HG03039 (cell line): ENCODE measurements at regions not wholly inside any gene's neighbourhood (a gene's known extent, or its start where the extent isn't known, plus 50 kb on each side); places are given as distances from the start of the nearest gene placed in this dataset.

Experiments used
- ATAC-seq: cut with Tn5 transposase; IDR thresholded peaks from one replicate; pipeline ENCODE4 v1.9.1; 2021; ENCODE audit warnings: mild to moderate bottlenecking, moderate library complexity; ENCODE audit not compliant: unreplicated experiment

DNA sequence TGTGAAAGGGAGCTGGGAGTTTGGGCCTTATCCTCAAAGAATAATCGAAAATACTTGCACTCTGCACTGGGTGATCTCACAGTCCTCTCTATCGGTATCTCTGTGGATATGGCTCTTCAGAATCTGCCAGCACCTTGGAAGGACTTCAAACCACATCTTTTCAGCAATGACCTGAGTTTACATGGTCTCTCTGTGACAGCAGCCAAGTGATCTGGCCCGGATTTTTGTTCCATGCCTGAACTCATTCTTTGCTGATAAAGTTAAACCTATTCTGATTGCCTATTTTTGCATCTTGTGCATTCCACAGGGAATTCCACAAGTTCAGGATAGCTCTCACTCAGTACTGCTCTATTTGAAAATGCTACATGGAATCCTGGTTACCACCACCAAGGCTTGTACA, 98.9 kb downstream of the HDGFL1 start:
- no peak for ATAC-seq

- ATAC-seq, result no peak
These were observed 99.4 kb downstream of the HDGFL1 start for GRCh38 chr6:22668717-22669116.

DNA sequence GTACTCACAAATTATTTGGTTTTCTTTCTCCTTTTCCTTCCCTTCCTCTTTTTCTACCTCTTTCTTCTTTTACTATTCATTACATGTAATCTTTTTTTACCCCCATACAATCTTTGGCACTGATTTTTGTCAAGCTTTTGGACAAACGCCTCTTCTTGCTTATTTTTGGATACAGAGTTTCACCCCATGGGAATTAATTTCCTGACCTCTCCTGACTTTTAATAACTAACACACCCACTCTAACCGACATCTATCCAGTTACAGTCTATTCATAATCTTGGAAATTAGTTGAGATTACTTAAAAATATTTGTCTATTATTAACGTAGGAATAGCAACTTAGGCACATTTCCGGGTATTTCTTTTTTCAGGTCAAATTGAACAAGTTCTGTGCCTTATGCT, 101.2 kb downstream of the HDGFL1 start:
- no peak for ATAC-seq

DNA sequence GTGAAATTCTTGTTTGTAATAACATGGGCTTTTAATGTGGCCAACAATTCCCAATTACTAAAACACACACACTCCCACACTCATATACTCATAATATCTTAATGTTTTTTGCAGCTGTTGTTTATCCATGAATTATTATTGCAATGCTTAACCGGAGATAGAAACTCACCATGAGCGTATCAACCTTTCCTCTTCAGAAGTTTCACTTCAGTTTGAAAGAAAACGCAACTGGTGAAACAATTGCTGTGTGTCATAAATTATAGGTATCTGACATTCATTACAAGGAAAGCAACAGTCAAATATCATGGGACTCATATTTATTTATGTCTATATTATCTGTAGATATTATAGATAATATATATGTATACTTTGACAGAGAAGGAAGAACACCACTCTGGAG, 104.1 kb downstream of the HDGFL1 start:
- no peak for ATAC-seq

GRCh38 chr6:22680950-22681349, 111.6 kb downstream of the HDGFL1 start:
- ATAC-seq, result no peak

GRCh38 chr6:22681761-22682160, 112.4 kb downstream of the HDGFL1 start:
- ATAC-seq, result no peak

- no peak for ATAC-seq
These were observed 113.6 kb downstream of the HDGFL1 start for GRCh38 chr6:22682979-22683378.

- no peak for ATAC-seq
These were observed 121.1 kb downstream of the HDGFL1 start for GRCh38 chr6:22690446-22690845.

DNA sequence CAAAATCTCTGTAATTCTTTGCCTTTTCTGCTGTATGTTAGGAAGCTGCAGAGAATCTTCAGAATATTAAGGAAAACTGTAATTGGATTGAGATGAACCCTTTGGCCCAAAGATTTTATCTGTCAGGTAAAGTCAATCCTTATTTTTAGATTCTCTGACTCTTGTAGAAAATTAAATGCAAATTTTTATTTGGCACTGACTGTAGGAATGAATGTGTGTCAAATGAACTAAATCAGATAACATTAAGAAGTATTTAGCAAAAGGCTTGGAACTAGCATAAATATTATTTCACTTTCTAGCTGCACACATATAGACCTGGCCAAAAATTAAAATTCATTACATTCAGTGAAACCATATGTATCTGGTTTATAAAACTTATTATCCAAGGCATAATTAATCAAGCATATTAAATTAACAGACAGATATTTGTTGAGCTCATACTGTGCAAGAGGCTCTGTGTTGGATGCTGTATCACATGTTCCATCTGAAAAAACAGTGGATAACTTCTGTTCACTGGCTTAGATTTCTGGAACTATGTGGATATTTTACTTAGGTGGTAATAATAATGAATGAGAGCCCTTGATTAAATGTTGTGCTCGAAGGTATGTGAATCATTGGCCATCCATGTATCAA, 124.8 kb downstream of the HDGFL1 start:
- no peak for ATAC-seq

- no peak for ATAC-seq
These were observed 127.1 kb downstream of the HDGFL1 start for GRCh38 chr6:22696481-22696880.

- ATAC-seq, result no peak
These were observed 127.9 kb downstream of the HDGFL1 start for GRCh38 chr6:22697306-22697705.

DNA sequence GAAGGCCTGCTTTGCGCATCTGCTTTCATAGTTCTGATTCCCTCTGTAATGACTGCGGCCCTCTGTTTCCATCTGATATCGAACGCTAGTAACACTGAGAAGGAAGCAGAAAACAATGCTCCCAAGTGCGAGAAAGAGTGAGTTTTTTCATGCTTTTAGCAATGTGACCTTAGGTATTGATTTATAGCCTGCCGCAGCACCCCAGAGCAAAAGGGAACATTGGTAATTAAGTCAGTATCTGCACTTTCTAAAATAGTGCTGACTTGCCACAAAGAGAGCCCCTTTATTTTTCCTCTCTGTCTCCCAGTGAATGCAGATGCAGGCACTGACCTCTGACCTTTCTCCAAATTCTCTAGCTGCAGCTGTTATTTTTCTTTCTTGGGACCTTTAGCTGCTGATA, 129.8 kb downstream of the HDGFL1 start:
- no peak for ATAC-seq

GRCh38 chr6:22706651-22707050, 137.3 kb downstream of the HDGFL1 start:
- no peak for ATAC-seq

GRCh38 chr6:22708469-22708868, 139.1 kb downstream of the HDGFL1 start:
- no peak for ATAC-seq

GRCh38 chr6:22709803-22710202, 140.4 kb downstream of the HDGFL1 start:
- ATAC-seq, result no peak

DNA sequence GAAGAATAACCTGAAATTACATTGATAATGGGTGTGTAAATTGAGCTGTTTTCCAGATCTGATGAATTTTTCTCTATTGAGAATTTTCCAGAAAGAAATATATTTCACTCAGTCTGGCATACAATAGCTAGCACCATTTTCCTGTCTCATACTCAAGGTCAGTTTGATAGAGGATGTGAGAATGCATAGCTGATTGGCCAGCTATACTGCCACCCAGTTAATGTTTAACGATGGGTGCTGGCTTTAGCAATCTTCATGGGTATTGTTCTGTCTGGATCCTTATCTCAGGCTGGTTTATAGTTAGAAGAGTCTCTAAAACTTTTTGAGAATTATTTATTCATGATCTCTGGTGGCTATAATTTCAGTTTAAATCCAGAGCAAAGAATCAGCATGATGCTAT, 147.4 kb downstream of the HDGFL1 start:
- ATAC-seq, result no peak

DNA sequence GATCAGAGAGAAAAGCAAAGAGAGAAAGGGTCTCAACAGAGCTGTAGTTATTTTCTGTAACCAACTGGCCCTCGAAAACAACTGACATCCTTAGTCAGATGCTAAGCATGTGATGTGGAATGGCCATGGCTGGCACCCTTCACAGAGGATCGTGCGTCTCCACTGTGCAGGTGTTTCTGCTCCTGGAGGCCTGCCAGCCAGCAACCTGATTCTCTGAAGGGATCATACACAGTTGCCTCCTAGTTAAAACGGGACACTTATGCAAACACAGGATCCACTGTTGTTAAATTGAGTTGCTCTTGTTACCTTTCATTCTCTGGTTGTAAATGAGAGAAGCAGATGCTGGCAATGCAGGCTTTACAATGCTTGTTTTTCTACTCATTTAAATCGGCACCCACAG, 148.5 kb downstream of the HDGFL1 start:
- ATAC-seq, result no peak

DNA sequence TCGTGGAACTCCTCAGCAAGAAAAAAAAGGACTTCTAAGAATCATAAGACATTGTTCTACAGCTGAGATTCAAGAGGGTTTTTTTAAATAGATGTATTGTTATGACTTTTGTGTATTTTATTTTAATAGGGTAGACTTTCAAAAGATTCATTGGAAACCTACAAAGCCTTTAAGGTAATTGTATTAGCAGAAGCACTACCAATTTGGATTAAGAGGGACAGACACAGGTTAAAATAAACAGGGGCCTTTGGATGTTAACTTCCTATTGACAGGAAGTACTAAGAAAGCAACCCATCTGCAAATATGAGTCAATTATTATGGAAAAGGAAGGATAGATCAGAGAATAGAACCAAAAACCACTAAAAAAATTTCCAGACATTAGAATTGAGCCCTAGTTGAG, 153.5 kb downstream of the HDGFL1 start:
- ATAC-seq, result no peak

DNA sequence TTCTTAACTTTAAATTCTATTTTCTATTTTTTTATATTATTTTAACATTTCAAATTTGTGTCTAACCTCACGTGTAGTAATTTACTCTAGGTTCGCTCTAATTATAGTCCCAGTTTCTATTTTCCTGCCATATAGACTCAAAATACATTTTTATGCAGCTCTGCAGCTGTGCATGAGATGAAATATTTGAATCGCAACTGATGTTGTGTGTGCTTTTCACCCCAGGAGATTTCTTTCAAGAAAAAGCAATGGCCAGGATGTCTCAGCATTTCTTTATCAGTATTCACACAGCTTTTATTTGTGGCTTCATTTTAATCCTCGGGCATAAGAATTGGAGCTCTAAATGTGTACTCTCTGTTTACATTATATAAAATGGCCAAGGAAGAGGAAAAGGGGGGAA, 157.6 kb downstream of the HDGFL1 start:
- no peak for ATAC-seq

DNA sequence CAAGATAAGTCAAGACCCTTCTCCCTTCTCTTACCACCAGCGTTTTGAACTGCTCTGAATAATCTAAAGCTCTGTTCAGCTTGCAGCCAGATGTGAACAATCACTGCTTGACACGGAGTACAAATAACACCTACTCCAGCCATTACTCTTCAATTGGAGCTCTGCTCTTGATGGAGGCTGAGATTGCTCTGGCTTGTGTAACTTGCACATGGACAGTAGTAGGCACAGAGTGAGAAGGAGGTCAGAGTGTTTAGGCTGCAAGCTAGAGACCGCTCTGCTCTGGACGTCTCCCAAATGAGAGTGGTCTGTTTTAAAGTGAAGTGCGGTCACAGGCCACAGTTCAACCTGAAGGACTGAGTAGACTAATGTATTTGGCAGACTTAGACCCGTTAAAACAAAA, 158.3 kb downstream of the HDGFL1 start:
- no peak for ATAC-seq

DNA sequence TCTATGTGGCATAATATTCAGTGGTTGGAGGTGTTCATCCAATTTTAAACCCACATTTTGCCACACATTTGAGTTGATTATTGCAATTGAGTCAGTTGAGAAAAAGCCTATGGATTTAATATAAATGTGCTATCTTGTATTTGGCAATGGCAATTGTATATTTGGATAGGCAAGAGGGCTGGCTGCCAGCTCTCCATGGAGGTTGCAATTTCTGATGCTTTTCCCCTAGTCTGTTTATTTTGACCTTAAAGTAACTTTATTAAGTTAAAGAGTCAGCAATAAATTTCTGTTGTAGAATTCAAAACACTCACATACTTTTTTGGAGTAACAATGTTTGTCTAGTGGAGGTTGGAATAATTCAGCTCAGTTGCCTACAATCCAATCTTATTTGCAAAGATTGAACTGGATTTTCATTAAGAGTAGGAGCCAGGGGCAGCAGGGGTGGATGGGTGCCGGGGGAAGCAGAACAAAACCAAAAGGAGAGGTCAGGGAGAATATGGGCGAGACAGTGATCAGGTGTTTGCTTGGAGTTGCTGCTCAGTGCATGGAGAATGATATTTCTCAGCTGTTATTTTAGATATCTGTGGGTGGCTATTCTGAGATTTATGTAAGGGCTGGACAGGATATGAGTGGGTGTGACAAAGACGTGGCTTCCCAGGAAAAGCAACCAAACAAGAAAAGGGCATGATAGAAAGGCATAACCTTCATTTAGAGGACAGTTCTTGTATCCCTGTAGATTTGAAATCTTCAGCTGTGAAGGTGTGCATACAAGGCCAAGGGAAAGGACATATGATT, 163.0 kb downstream of the HDGFL1 start:
- ATAC-seq, result no peak

- ATAC-seq, result no peak
These were observed 167.4 kb downstream of the HDGFL1 start for GRCh38 chr6:22736740-22737139.

- ATAC-seq, result no peak
These were observed 168.0 kb downstream of the HDGFL1 start for GRCh38 chr6:22737331-22737730.
